NCI-H460 (cell line): ENCODE measurements at regions not wholly inside any gene's neighbourhood (a gene's known extent, or its start where the extent isn't known, plus 50 kb on each side); places are given as distances from the start of the nearest gene placed in this dataset.
A peak's percentile ranks its signal among the peaks of the same experiment; 100 is the strongest.
"Not testable (repeated sequence)": the region's sequence is repeated elsewhere in the genome, so short reads cannot be mapped to it uniquely, and the experiment has no call there.

Experiments
- DNase-seq: peaks from one replicate; pipeline ENCODE4 v3.0.0-alpha.2; 2016; ENCODE audit warnings: low read depth; ENCODE audit errors: extremely low read depth

- no peak for DNase-seq
Observed at GRCh38 chr9:90064971-90065370, 460.2 kb downstream of the GADD45G start.

- no peak for DNase-seq
Observed at GRCh38 chr9:90065851-90066250, 461.0 kb downstream of the GADD45G start.

- DNase-seq: no peak
Observed at GRCh38 chr9:90069085-90069484, 464.3 kb downstream of the GADD45G start.

GRCh38 chr9:90070056-90070455 is 465.2 kb downstream of the GADD45G start:
- no peak for DNase-seq

- no peak for DNase-seq
Observed at GRCh38 chr9:90070469-90070868, 465.7 kb downstream of the GADD45G start.

GRCh38 chr9:90070931-90071660 is 466.3 kb downstream of the GADD45G start:
- no peak for DNase-seq

GRCh38 chr9:90073186-90073945 is 468.6 kb downstream of the GADD45G start:
- no peak for DNase-seq

- no peak for DNase-seq
Observed at GRCh38 chr9:90074316-90074962, 469.6 kb downstream of the GADD45G start.

GRCh38 chr9:90077598-90077997 is 472.8 kb downstream of the GADD45G start:
- DNase-seq: not testable (repeated sequence)

GRCh38 chr9:90078988-90079421 is 474.2 kb downstream of the GADD45G start:
- DNase-seq: no peak

- DNase-seq: no peak
Observed at GRCh38 chr9:90085633-90086032, 480.8 kb downstream of the GADD45G start.

GRCh38 chr9:90086101-90086511 is 481.3 kb downstream of the GADD45G start:
- DNase-seq: no peak

- DNase-seq: no peak
Observed at GRCh38 chr9:90088434-90088833, 483.6 kb downstream of the GADD45G start.

- DNase-seq: no peak
Observed at GRCh38 chr9:90088856-90089255, 484.0 kb downstream of the GADD45G start.

GRCh38 chr9:90090997-90091396 is 486.2 kb downstream of the GADD45G start:
- DNase-seq: no peak

- DNase-seq: no peak
Observed at GRCh38 chr9:90092508-90092907, 487.7 kb downstream of the GADD45G start.

- DNase-seq: no peak
Observed at GRCh38 chr9:90095682-90096081, 490.9 kb downstream of the GADD45G start.

GRCh38 chr9:90097237-90097636 is 492.4 kb downstream of the GADD45G start:
- no peak for DNase-seq

- no peak for DNase-seq
Observed at GRCh38 chr9:90098408-90098807, 493.6 kb downstream of the GADD45G start.

GRCh38 chr9:90099262-90099963 is 494.6 kb downstream of the GADD45G start:
- DNase-seq: peak; percentile 30

GRCh38 chr9:90100014-90100413 is 495.2 kb downstream of the GADD45G start:
- DNase-seq: no peak
